Ovary (tissue), 7 donors: ENCODE measurements at regions not wholly inside any gene's neighbourhood (a gene's known extent, or its start where the extent isn't known, plus 50 kb on each side); places are given as distances from the start of the nearest gene placed in this dataset.

ENCODE experiments used
- DNase-seq, 5 donors: peaks; one replicate each; pipeline ENCODE4 v3.0.0-alpha.2; 2019 to 2020
- H3K27ac ChIP-seq, 2 donors: fragments of 200-600 bp; one replicate each; pipeline versions ENCODE4 v1.5.1 to v1.8.0; 2019 to 2022
- H3K27me3 ChIP-seq: fragments of 200-600 bp; one replicate; pipeline ENCODE4 v1.8.0; 2022
- H3K36me3 ChIP-seq: fragments of 200-600 bp; sonication (generic); one replicate; pipeline ENCODE4 v1.5.1; 2019
- H3K4me1 ChIP-seq: one replicate; pipeline ENCODE4 v1.8.1; 2013; ENCODE audit warnings: mild to moderate bottlenecking, moderate library complexity; ENCODE audit not compliant: insufficient read depth
- H3K4me3 ChIP-seq: fragments of 200-600 bp; sonication (generic); one replicate; pipeline ENCODE4 v1.5.1; 2017
- H3K9me3 ChIP-seq, 2 donors: fragments of 200-600 bp in 1 of 2; sonication (generic) in 1 of 2; one replicate each; pipeline versions ENCODE4 v1.5.1 to v1.8.1; 2013 to 2019; ENCODE audit warnings: mild to moderate bottlenecking in 1 of 2, moderate library complexity in 1 of 2
- EP300 ChIP-seq: sonication (generic); formaldehyde crosslinking; IDR thresholded peaks from one replicate; pipeline ENCODE4 v1.6.1; 2017; ENCODE audit warnings: antibody characterized with exemption
- POLR2A ChIP-seq: fragments of 450-650 bp; IDR thresholded peaks from one replicate; pipeline ENCODE4 v1.6.1; 2017; ENCODE audit warnings: antibody characterized with exemption, mild to moderate bottlenecking, moderate library complexity
- WGBS, 3 donors: extraction: QIAGEN DNeasy Blood & Tissue Kit in 1 of 3; methylation state at CpG; one replicate each; pipeline versions ENCODE4 v1.1.5 to v1.1.7; 2013 to 2017; 5-methylcytosine and 5-hydroxymethylcytosine counted together
- intact Hi-C, 4 donors: fragments of 100-400 bp; cut with DNase I; formaldehyde crosslinking; loops; one replicate each; pipeline versions ENCODE4 v1.11.0 to v1.15.1; 2022 to 2023
- TF ChIP-seq, protein P1 (sequence below), 3 donors: fragments of 450-650 bp in 2 of 3; fragments of 200-600 bp in 1 of 3; IDR thresholded peaks; one replicate each; pipeline versions ENCODE4 v1.5.1 to v1.8.0; 2016 to 2022; ENCODE audit warnings: antibody characterized with exemption in 3 of 3, mild to moderate bottlenecking in 1 of 3
- donor health status: DM: no; HTN: no; CAD: no; lungs with moderate emphysema.
- donor health status: DM: no; HTN: no; CAD: no.
- donor health status: Bipolar disorder and iron deficiency.
- donor health status: DM: no; HTN: no; CAD: no.
- donor health status: DM: yes; HTN: yes; CAD: no.

DNA sequence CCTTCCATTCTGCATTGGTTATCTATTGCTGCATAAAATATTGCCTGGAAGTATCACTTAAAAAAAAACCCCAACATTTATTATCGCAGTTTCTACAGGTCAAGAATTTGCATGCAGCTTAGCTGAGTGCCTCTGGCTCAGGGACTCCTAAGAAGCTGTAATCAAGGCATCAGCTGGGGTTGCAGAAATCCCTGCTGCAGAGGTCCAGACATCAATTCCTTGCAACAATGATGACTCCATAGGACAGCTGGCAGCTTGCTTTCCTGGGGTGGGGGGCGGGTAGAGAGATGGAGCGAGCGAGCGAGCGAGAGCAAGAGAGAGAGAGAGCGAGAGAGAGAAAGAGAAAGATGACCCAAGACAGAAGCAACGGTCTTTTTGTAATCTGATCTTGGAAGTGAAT is 308.1 kb downstream of the HAPSTR1 start:
- Histone ChIP-seq H3K27me3 (no peaks in the 10 kb centered on the region), H3K36me3 (no peaks in the 10 kb centered on the region), H3K4me1 (no peaks in the 10 kb centered on the region), H3K9me3 (no peaks in the 10 kb centered on the region), H3K27ac (no peak overlapping the region), H3K4me3 (no peak overlapping the region)
- intact Hi-C loops: no loop called here
- 40 to 60% (median 47%) methylated on average over 8 of the region's 8 CpGs for WGBS, 3 donors
- DNase-seq: no peak
- TF ChIP-seq EP300 (no peak), POLR2A (no peak)
- TF ChIP-seq, protein P1, sequence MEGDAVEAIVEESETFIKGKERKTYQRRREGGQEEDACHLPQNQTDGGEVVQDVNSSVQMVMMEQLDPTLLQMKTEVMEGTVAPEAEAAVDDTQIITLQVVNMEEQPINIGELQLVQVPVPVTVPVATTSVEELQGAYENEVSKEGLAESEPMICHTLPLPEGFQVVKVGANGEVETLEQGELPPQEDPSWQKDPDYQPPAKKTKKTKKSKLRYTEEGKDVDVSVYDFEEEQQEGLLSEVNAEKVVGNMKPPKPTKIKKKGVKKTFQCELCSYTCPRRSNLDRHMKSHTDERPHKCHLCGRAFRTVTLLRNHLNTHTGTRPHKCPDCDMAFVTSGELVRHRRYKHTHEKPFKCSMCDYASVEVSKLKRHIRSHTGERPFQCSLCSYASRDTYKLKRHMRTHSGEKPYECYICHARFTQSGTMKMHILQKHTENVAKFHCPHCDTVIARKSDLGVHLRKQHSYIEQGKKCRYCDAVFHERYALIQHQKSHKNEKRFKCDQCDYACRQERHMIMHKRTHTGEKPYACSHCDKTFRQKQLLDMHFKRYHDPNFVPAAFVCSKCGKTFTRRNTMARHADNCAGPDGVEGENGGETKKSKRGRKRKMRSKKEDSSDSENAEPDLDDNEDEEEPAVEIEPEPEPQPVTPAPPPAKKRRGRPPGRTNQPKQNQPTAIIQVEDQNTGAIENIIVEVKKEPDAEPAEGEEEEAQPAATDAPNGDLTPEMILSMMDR (IDR thresholded peaks at IDR 0.05): no peak

DNA sequence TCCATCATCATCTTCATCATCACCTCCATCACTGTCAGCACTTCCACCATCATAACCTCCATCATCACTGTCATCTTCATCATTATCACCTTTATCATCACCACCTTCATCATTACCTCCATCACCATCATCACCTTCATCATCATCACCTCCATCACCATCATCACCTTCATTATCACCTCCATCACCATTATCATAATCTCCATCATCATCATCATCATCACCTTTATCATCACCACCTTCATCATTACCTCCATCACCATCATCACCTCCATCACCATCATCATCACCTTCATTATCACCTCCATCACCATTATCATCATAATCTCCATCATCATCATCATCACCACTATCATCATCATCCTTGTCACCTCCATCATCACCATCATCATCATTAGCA is 309.7 kb downstream of the HAPSTR1 start:
- intact Hi-C loops: no loop called here
- DNase-seq: no peak
- no peaks in the 10 kb centered on the region for H3K9me3 ChIP-seq
- H3K27ac ChIP-seq: no peak overlapping the region
- TF ChIP-seq, protein P1 (IDR thresholded peaks at IDR 0.05): no peak
- no peak for TF ChIP-seq POLR2A
- no peak for TF ChIP-seq EP300
- H3K4me1 ChIP-seq: no peaks in the 10 kb centered on the region
- H3K27me3 ChIP-seq: no peaks in the 10 kb centered on the region
- H3K36me3 ChIP-seq: no peaks in the 10 kb centered on the region
- H3K4me3 ChIP-seq: no peak overlapping the region

DNA sequence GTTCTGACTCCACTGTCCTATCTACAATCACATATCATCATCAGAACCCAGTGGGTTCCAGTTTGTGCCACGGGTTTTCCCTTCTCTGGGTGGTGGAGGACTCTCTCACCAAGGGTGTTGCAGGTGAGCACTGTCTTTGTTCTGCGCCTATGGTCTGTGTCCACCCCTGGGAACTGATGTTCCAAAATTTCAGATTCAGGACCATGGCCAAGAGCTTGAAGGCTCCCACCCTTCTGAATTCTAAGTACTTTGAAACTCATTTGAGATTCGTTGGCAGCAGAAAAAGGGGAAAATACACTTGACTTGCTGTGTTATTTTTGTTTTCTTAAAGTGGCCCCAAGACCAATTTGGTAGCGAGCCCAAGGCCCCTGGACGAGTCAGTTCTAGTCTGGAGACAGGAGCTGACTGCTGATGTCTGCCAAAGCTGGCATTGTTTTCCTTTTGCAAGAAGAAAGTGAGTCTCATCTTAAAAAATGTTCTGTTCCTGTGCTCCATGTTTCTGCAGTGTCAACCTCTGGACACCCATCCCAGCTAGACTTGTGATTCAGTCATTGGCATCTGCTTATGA is 310.9 kb downstream of the HAPSTR1 start:
- H3K4me1 ChIP-seq: no peaks in the 10 kb centered on the region
- DNase-seq: no peak
- no peak overlapping the region for H3K4me3 ChIP-seq
- TF ChIP-seq, protein P1 (IDR thresholded peaks at IDR 0.05): no peak
- TF ChIP-seq POLR2A (no peak), EP300 (no peak)
- H3K9me3 ChIP-seq: no peaks in the 10 kb centered on the region
- intact Hi-C loops: no loop called here
- H3K27ac ChIP-seq: no peak overlapping the region
- H3K36me3 ChIP-seq: no peaks in the 10 kb centered on the region
- WGBS, 3 donors: 48 to 60% (median 58%) methylated on average over 5 of the region's 5 CpGs
- H3K27me3 ChIP-seq: no peaks in the 10 kb centered on the region

DNA sequence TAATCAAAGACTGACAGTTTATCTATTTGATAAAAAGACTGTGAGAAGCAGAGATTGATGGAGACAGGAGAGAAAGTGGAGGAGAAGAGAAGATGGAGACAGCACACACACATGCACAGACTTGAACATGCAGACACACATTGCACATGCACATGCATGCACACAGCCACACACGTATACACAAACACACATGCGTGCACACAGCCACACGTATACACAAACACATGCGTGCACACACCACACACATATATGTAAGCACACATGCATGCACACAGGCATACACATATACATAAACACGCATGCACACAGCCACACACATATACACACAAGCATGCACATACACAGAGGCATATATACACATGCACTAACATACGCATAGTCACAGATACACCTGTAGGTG is 313.4 kb downstream of the HAPSTR1 start:
- Histone ChIP-seq H3K4me3 (no peak overlapping the region), H3K4me1 (no peaks in the 10 kb centered on the region), H3K36me3 (no peaks in the 10 kb centered on the region), H3K27ac (no peak overlapping the region), H3K9me3 (no peaks in the 10 kb centered on the region), H3K27me3 (no peaks in the 10 kb centered on the region)
- intact Hi-C loops: no loop called here
- WGBS, 3 donors: 93 to 96% (median 95%) methylated on average over 6 of the region's 6 CpGs
- TF ChIP-seq POLR2A (no peak), EP300 (no peak)
- TF ChIP-seq, protein P1 (IDR thresholded peaks at IDR 0.05): no peak
- DNase-seq: no peak
